ENCODE measurements at regions not wholly inside any gene's neighbourhood (a gene's known extent, or its start where the extent isn't known, plus 50 kb on each side); places are given as distances from the start of the nearest gene placed in this dataset.

GRCh38 chr1:67991546-67991945, 58.9 kb downstream of the DIRAS3 start:
- H3K27me3 ChIP-seq, result no peaks in the 10 kb centered on the region
- no peak for DNase-seq

GRCh38 chr1:67988066-67988465, 62.4 kb downstream of the DIRAS3 start:
- Histone ChIP-seq H3K36me3 (no peaks in the 10 kb centered on the region), H3K9me3 (no peaks in the 10 kb centered on the region), H3K27me3 (no peaks in the 10 kb centered on the region), H3K4me1 (no peaks in the 10 kb centered on the region), H3K4me3 (ENCODE audit: low read depth, low read length) (no peak overlapping the region)
- TF ChIP-seq CTCF (IDR thresholded peaks at IDR 0.05; ENCODE audit: low read depth, low read length), result no peak
- DNase-seq, result no peak

More at GRCh38 chr1:67991546-67991945, 58.9 kb downstream of the DIRAS3 start:
- no peak overlapping the region for H3K4me3 ChIP-seq (ENCODE audit: low read depth, low read length)
- TF ChIP-seq CTCF (IDR thresholded peaks at IDR 0.05; ENCODE audit: low read depth, low read length), result no peak
- H3K9me3 ChIP-seq, result no peaks in the 10 kb centered on the region
- H3K4me1 ChIP-seq, result no peaks in the 10 kb centered on the region
- H3K36me3 ChIP-seq, result no peaks in the 10 kb centered on the region

GRCh38 chr1:67987046-67987799, 63.2 kb downstream of the DIRAS3 start:
- H3K36me3 ChIP-seq, result no peaks in the 10 kb centered on the region
- no peaks in the 10 kb centered on the region for H3K9me3 ChIP-seq
- DNase-seq, result no peak
- no peak for TF ChIP-seq CTCF (IDR thresholded peaks at IDR 0.05; ENCODE audit: low read depth, low read length)
- no peaks in the 10 kb centered on the region for H3K27me3 ChIP-seq
- H3K4me1 ChIP-seq, result no peaks in the 10 kb centered on the region
- no peak overlapping the region for H3K4me3 ChIP-seq (ENCODE audit: low read depth, low read length)

GRCh38 chr1:67983867-67984266, 66.6 kb downstream of the DIRAS3 start:
- Histone ChIP-seq H3K9me3 (no peaks in the 10 kb centered on the region), H3K4me3 (ENCODE audit: low read depth, low read length) (no peak overlapping the region), H3K4me1 (no peaks in the 10 kb centered on the region), H3K27me3 (no peaks in the 10 kb centered on the region), H3K36me3 (no peaks in the 10 kb centered on the region)
- no peak for TF ChIP-seq CTCF (IDR thresholded peaks at IDR 0.05; ENCODE audit: low read depth, low read length)
- no peak for DNase-seq

- no peaks in the 10 kb centered on the region for H3K9me3 ChIP-seq
- no peak for TF ChIP-seq CTCF (IDR thresholded peaks at IDR 0.05; ENCODE audit: low read depth, low read length)
- no peaks in the 10 kb centered on the region for H3K4me1 ChIP-seq
- no peak for DNase-seq
- no peaks in the 10 kb centered on the region for H3K27me3 ChIP-seq
- no peak overlapping the region for H3K4me3 ChIP-seq (ENCODE audit: low read depth, low read length)
- H3K36me3 ChIP-seq, result no peaks in the 10 kb centered on the region
These were observed 70.4 kb downstream of the DIRAS3 start for GRCh38 chr1:67980028-67980427.

- H3K9me3 ChIP-seq, result no peaks in the 10 kb centered on the region
- H3K27me3 ChIP-seq, result no peaks in the 10 kb centered on the region
- no peaks in the 10 kb centered on the region for H3K36me3 ChIP-seq
- TF ChIP-seq CTCF (IDR thresholded peaks at IDR 0.05; ENCODE audit: low read depth, low read length), result no peak
- H3K4me3 ChIP-seq (ENCODE audit: low read depth, low read length), result no peak overlapping the region
- no peak for DNase-seq
- no peaks in the 10 kb centered on the region for H3K4me1 ChIP-seq
These were observed 70.9 kb downstream of the DIRAS3 start for GRCh38 chr1:67979532-67979931.
